ENCODE measurements at regions not wholly inside any gene's neighbourhood (a gene's known extent, or its start where the extent isn't known, plus 50 kb on each side); places are given as distances from the start of the nearest gene placed in this dataset.

- no peak overlapping the region for H3K27ac Mint-ChIP-seq
- intact Hi-C loops (cut with micrococcal nuclease): loop anchor here (1.0 to 5.0 kb wide), 4 partner anchors 218 to 640 kb away; no protein-coding TSS in a partner anchor
- no peak overlapping the region for H3K4me3 Mint-ChIP-seq
- H3K36me3 Mint-ChIP-seq: no peaks in the 10 kb centered on the region
- no peaks in the 10 kb centered on the region for H3K4me1 Mint-ChIP-seq (ENCODE audit: low read depth)
- DNase-seq: peak; percentile 75
- H3K9me3 Mint-ChIP-seq: no peaks in the 10 kb centered on the region
- ChIA-PET CTCF (interaction anchor here (0.6 to 2.4 kb wide), 10 partner anchors 22 to 640 kb away, joined by 3 to 22 read pairs (median 4); no protein-coding TSS in a partner anchor), POLR2A (no interaction called here)
- H3K27me3 Mint-ChIP-seq: no peaks in the 10 kb centered on the region
Measured at GRCh38 chr13:22278336-22278929, 607.6 kb downstream of the FGF9 start.

GRCh38 chr13:22285867-22286266 is 615.0 kb downstream of the FGF9 start:
- Mint-ChIP-seq H3K4me3 (no peak overlapping the region), H3K27ac (no peak overlapping the region), H3K9me3 (no peaks in the 10 kb centered on the region), H3K4me1 (ENCODE audit: low read depth) (no peaks in the 10 kb centered on the region), H3K27me3 (peaks cover 12% of the 10 kb centered on the region), H3K36me3 (no peaks in the 10 kb centered on the region)
- intact Hi-C loops (cut with micrococcal nuclease): no loop called here
- ChIA-PET CTCF (no interaction called here), POLR2A (no interaction called here)
- DNase-seq: no peak

- POLR2A ChIA-PET: no interaction called here
- DNase-seq: no peak
- intact Hi-C loops (cut with micrococcal nuclease): no loop called here
- no peak overlapping the region for H3K27ac Mint-ChIP-seq
- CTCF ChIA-PET: interaction anchor here (0.7 kb wide), 1 partner anchor 1068 kb away, joined by 3 read pairs; no protein-coding TSS in a partner anchor
- H3K36me3 Mint-ChIP-seq: no peaks in the 10 kb centered on the region
- H3K27me3 Mint-ChIP-seq: peaks cover 14% of the 10 kb centered on the region
- no peaks in the 10 kb centered on the region for H3K4me1 Mint-ChIP-seq (ENCODE audit: low read depth)
- no peak overlapping the region for H3K4me3 Mint-ChIP-seq
- no peaks in the 10 kb centered on the region for H3K9me3 Mint-ChIP-seq
Measured at GRCh38 chr13:22286338-22286737, 615.5 kb downstream of the FGF9 start.

- H3K4me1 Mint-ChIP-seq (ENCODE audit: low read depth): no peaks in the 10 kb centered on the region
- no peak overlapping the region for H3K27ac Mint-ChIP-seq
- no peak for DNase-seq
- H3K9me3 Mint-ChIP-seq: no peaks in the 10 kb centered on the region
- intact Hi-C loops (cut with micrococcal nuclease): no loop called here
- ChIA-PET POLR2A (no interaction called here), CTCF (no interaction called here)
- H3K4me3 Mint-ChIP-seq: no peak overlapping the region
- H3K36me3 Mint-ChIP-seq: no peaks in the 10 kb centered on the region
- H3K27me3 Mint-ChIP-seq: peaks cover 14% of the 10 kb centered on the region
Measured at GRCh38 chr13:22287343-22287920, 616.6 kb downstream of the FGF9 start.

- H3K9me3 Mint-ChIP-seq: no peaks in the 10 kb centered on the region
- POLR2A ChIA-PET: no interaction called here
- H3K4me1 Mint-ChIP-seq (ENCODE audit: low read depth): no peaks in the 10 kb centered on the region
- CTCF ChIA-PET: no interaction called here
- no peak overlapping the region for H3K4me3 Mint-ChIP-seq
- DNase-seq: no peak
- peaks cover 14% of the 10 kb centered on the region for H3K27me3 Mint-ChIP-seq
- no peak overlapping the region for H3K27ac Mint-ChIP-seq
- intact Hi-C loops (cut with micrococcal nuclease): no loop called here
- no peaks in the 10 kb centered on the region for H3K36me3 Mint-ChIP-seq
Measured at GRCh38 chr13:22288496-22288895, 617.6 kb downstream of the FGF9 start.

- ChIA-PET CTCF (no interaction called here), POLR2A (interaction anchor here (0.6 kb wide), 1 partner anchor 652 kb away, joined by 3 read pairs; no protein-coding TSS in a partner anchor)
- intact Hi-C loops (cut with micrococcal nuclease): no loop called here
- Mint-ChIP-seq H3K9me3 (no peaks in the 10 kb centered on the region), H3K4me3 (no peak overlapping the region), H3K27ac (no peak overlapping the region), H3K36me3 (no peaks in the 10 kb centered on the region), H3K4me1 (ENCODE audit: low read depth) (no peaks in the 10 kb centered on the region), H3K27me3 (peaks cover 14% of the 10 kb centered on the region)
- no peak for DNase-seq
Measured at GRCh38 chr13:22289711-22290110, 618.8 kb downstream of the FGF9 start.

GRCh38 chr13:22298530-22298929 is 627.7 kb downstream of the FGF9 start:
- ChIA-PET POLR2A (no interaction called here), CTCF (no interaction called here)
- Mint-ChIP-seq H3K36me3 (peaks cover 4% of the 10 kb centered on the region), H3K4me3 (no peak overlapping the region), H3K9me3 (peaks cover 9% of the 10 kb centered on the region), H3K27me3 (peaks cover 5% of the 10 kb centered on the region), H3K27ac (no peak overlapping the region), H3K4me1 (ENCODE audit: low read depth) (peaks cover 5% of the 10 kb centered on the region)
- intact Hi-C loops (cut with micrococcal nuclease): no loop called here
- DNase-seq: no peak

GRCh38 chr13:22311734-22312404 is 641.0 kb downstream of the FGF9 start:
- H3K27me3 Mint-ChIP-seq: peaks cover 6% of the 10 kb centered on the region
- CTCF ChIA-PET: no interaction called here
- H3K4me3 Mint-ChIP-seq: no peak overlapping the region
- POLR2A ChIA-PET: no interaction called here
- intact Hi-C loops (cut with micrococcal nuclease): no loop called here
- DNase-seq: no peak
- no peaks in the 10 kb centered on the region for H3K36me3 Mint-ChIP-seq
- H3K27ac Mint-ChIP-seq: no peak overlapping the region
- peaks cover 11% of the 10 kb centered on the region for H3K9me3 Mint-ChIP-seq
- H3K4me1 Mint-ChIP-seq (ENCODE audit: low read depth): no peaks in the 10 kb centered on the region

- H3K4me1 Mint-ChIP-seq (ENCODE audit: low read depth): no peaks in the 10 kb centered on the region
- no peaks in the 10 kb centered on the region for H3K36me3 Mint-ChIP-seq
- CTCF ChIA-PET: no interaction called here
- DNase-seq: no peak
- POLR2A ChIA-PET: no interaction called here
- no peak overlapping the region for H3K4me3 Mint-ChIP-seq
- H3K27ac Mint-ChIP-seq: no peak overlapping the region
- peaks cover 2% of the 10 kb centered on the region for H3K27me3 Mint-ChIP-seq
- intact Hi-C loops (cut with micrococcal nuclease): no loop called here
- H3K9me3 Mint-ChIP-seq: peaks cover 8% of the 10 kb centered on the region
Measured at GRCh38 chr13:22312405-22312803, 641.5 kb downstream of the FGF9 start.

GRCh38 chr13:22316494-22317025 is 645.7 kb downstream of the FGF9 start:
- H3K9me3 Mint-ChIP-seq: peaks cover 5% of the 10 kb centered on the region
- H3K36me3 Mint-ChIP-seq: no peaks in the 10 kb centered on the region
- no peaks in the 10 kb centered on the region for H3K27me3 Mint-ChIP-seq
- ChIA-PET CTCF (no interaction called here), POLR2A (no interaction called here)
- no peak for DNase-seq
- no peaks in the 10 kb centered on the region for H3K4me1 Mint-ChIP-seq (ENCODE audit: low read depth)
- no peak overlapping the region for H3K4me3 Mint-ChIP-seq
- no peak overlapping the region for H3K27ac Mint-ChIP-seq
- intact Hi-C loops (cut with micrococcal nuclease): no loop called here

GRCh38 chr13:22320991-22321390 is 650.1 kb downstream of the FGF9 start:
- DNase-seq: no peak
- Mint-ChIP-seq H3K4me1 (ENCODE audit: low read depth) (no peaks in the 10 kb centered on the region), H3K36me3 (no peaks in the 10 kb centered on the region), H3K27ac (no peak overlapping the region), H3K4me3 (no peak overlapping the region), H3K27me3 (peaks cover 7% of the 10 kb centered on the region), H3K9me3 (no peaks in the 10 kb centered on the region)
- ChIA-PET POLR2A (no interaction called here), CTCF (no interaction called here)
- intact Hi-C loops (cut with micrococcal nuclease): no loop called here

- Mint-ChIP-seq H3K9me3 (no peaks in the 10 kb centered on the region), H3K27ac (no peak overlapping the region), H3K27me3 (peaks cover 10% of the 10 kb centered on the region), H3K36me3 (no peaks in the 10 kb centered on the region), H3K4me1 (ENCODE audit: low read depth) (no peaks in the 10 kb centered on the region), H3K4me3 (no peak overlapping the region)
- intact Hi-C loops (cut with micrococcal nuclease): no loop called here
- POLR2A ChIA-PET: no interaction called here
- CTCF ChIA-PET: no interaction called here
- DNase-seq: no peak
Measured at GRCh38 chr13:22325761-22326160, 654.9 kb downstream of the FGF9 start.

- intact Hi-C loops (cut with micrococcal nuclease): no loop called here
- peaks cover 2% of the 10 kb centered on the region for H3K9me3 Mint-ChIP-seq
- no peaks in the 10 kb centered on the region for H3K36me3 Mint-ChIP-seq
- POLR2A ChIA-PET: no interaction called here
- CTCF ChIA-PET: no interaction called here
- H3K27me3 Mint-ChIP-seq: peaks cover 2% of the 10 kb centered on the region
- H3K27ac Mint-ChIP-seq: no peak overlapping the region
- H3K4me3 Mint-ChIP-seq: no peak overlapping the region
- H3K4me1 Mint-ChIP-seq (ENCODE audit: low read depth): no peaks in the 10 kb centered on the region
- DNase-seq: no peak
Measured at GRCh38 chr13:22332416-22332815, 661.5 kb downstream of the FGF9 start.

Measured in activated CD4-positive, alpha-beta memory T cell treated with anti-CD3 and anti-CD28 coated beads for 36 hours (primary cell).